GM23338 (cell line): ENCODE measurements at regions not wholly inside any gene's neighbourhood (a gene's known extent, or its start where the extent isn't known, plus 50 kb on each side); places are given as distances from the start of the nearest gene placed in this dataset.

Experiments
- ATAC-seq: fragments of 200-7000 bp; cut with Tn5 transposase; 3 replicates; pipeline ENCODE4 v1.9.1; 2020
- DNase-seq: peaks from one replicate; pipeline ENCODE4 v3.0.0-alpha.2; 2015; ENCODE audit warnings: low spot score
- H2AFZ ChIP-seq: fragments of 200-600 bp; sonication (generic); 2 replicates; pipeline ENCODE4 v1.8.0; 2016; ENCODE audit warnings: antibody characterized with exemption, mild to moderate bottlenecking, moderate library complexity
- H3F3A ChIP-seq: fragments of 200-600 bp; sonication (generic); replicated peaks from 2 replicates; pipeline ENCODE4 v1.8.0; 2017; ENCODE audit warnings: antibody characterized with exemption, mixed run types, low read depth
- H3K27ac ChIP-seq: fragments of 200-600 bp; sonication (generic); 2 replicates; pipeline ENCODE4 v1.6.1; 2016; ENCODE audit warnings: low read depth
- H3K27me3 ChIP-seq: fragments of 200-600 bp; sonication (generic); 2 replicates; pipeline ENCODE4 v1.8.0; 2016; ENCODE audit warnings: mild to moderate bottlenecking, mixed run types, moderate library complexity; ENCODE audit not compliant: insufficient read depth
- H3K36me3 ChIP-seq: fragments of 200-600 bp; sonication (generic); 2 replicates; pipeline ENCODE4 v1.8.0; 2016; ENCODE audit warnings: mild to moderate bottlenecking; ENCODE audit not compliant: insufficient read depth
- H3K4me1 ChIP-seq: fragments of 200-600 bp; sonication (generic); 2 replicates; pipeline ENCODE4 v1.8.0; 2016; ENCODE audit warnings: mild to moderate bottlenecking, moderate library complexity; ENCODE audit not compliant: insufficient read depth
- H3K4me2 ChIP-seq: fragments of 200-600 bp; sonication (generic); 2 replicates; pipeline ENCODE4 v1.7.1; 2017; ENCODE audit warnings: mixed run types
- H3K4me3 ChIP-seq: fragments of 200-600 bp; sonication (generic); 2 replicates; pipeline ENCODE4 v1.6.1; 2016; ENCODE audit warnings: mixed run types
- H3K79me2 ChIP-seq: fragments of 200-600 bp; sonication (generic); replicated peaks from 2 replicates; pipeline ENCODE4 v1.8.0; 2017; ENCODE audit warnings: mild to moderate bottlenecking; ENCODE audit not compliant: insufficient read depth
- H3K9me2 ChIP-seq: fragments of 200-600 bp; sonication (generic); 2 replicates; pipeline ENCODE4 v1.8.0; 2017; ENCODE audit not compliant: insufficient read depth
- H4K20me1 ChIP-seq: fragments of 200-600 bp; sonication (generic); replicated peaks from 2 replicates; pipeline ENCODE4 v1.8.0; 2017; ENCODE audit warnings: mild to moderate bottlenecking; ENCODE audit not compliant: insufficient read depth
- H3K27ac Mint-ChIP-seq: 2 replicates; pipeline ENCODE4 v1.8.0; 2020; ENCODE audit warnings: inconsistent platforms, mild to moderate bottlenecking, moderate library complexity, mixed read lengths
- H3K27me3 Mint-ChIP-seq: 3 replicates; pipeline ENCODE4 v1.8.0; 2022; ENCODE audit warnings: low read depth, mild to moderate bottlenecking, moderate library complexity, mixed read lengths, inconsistent platforms; ENCODE audit not compliant: insufficient read depth, poor library complexity
- H3K36me3 Mint-ChIP-seq: 3 replicates; pipeline ENCODE4 v1.8.0; 2021; ENCODE audit warnings: low read depth, mild to moderate bottlenecking, inconsistent platforms, moderate library complexity, mixed read lengths
- H3K4me1 Mint-ChIP-seq: 3 replicates; pipeline ENCODE4 v1.8.0; 2020; ENCODE audit warnings: mild to moderate bottlenecking, inconsistent platforms, mixed read lengths
- H3K4me3 Mint-ChIP-seq: 3 replicates; pipeline ENCODE4 v1.8.0; 2021; ENCODE audit warnings: moderate library complexity, mild to moderate bottlenecking, inconsistent platforms, mixed read lengths
- H3K9me3 Mint-ChIP-seq: 3 replicates; pipeline ENCODE4 v1.8.0; 2020; ENCODE audit warnings: moderate library complexity, mild to moderate bottlenecking, inconsistent platforms, mixed read lengths
- CREB1 ChIP-seq: fragments of 250-450 bp; sonication (Bioruptor Pico); IDR thresholded peaks from 2 replicates; pipeline ENCODE4 v1.5.0; 2020; ENCODE audit warnings: low read depth, mild to moderate bottlenecking, moderate library complexity
- CTCF ChIP-seq, 2 experiments: fragments of 200-600 bp in 1 of 2; sonication (generic) in 1 of 2; conservative IDR thresholded peaks; 2 replicates each; pipeline versions ENCODE4 v1.5.1 to v1.6.1; 2016 to 2017; ENCODE audit warnings: antibody characterized with exemption in 2 of 2, low read depth in 2 of 2, mild to moderate bottlenecking in 2 of 2, moderate library complexity in 1 of 2
- ETS1 ChIP-seq: IDR thresholded peaks from 2 replicates; pipeline ENCODE4 v1.6.1; 2016; ENCODE audit warnings: antibody characterized with exemption
- EZH2 ChIP-seq: fragments of 200-600 bp; sonication (generic); IDR thresholded peaks from one replicate; pipeline ENCODE4 v1.8.0; 2017; ENCODE audit warnings: antibody characterized with exemption, mild to moderate bottlenecking, low read depth; ENCODE audit not compliant: unreplicated experiment
- EZH2phosphoT487 ChIP-seq: fragments of 200-600 bp; sonication (generic); IDR thresholded peaks from one replicate; pipeline ENCODE4 v1.8.1; 2018; ENCODE audit warnings: antibody characterized with exemption; ENCODE audit not compliant: unreplicated experiment
- JUNB ChIP-seq: IDR thresholded peaks from one replicate; pipeline ENCODE4 v1.6.1; 2016; ENCODE audit warnings: antibody characterized with exemption; ENCODE audit not compliant: unreplicated experiment
- NANOG ChIP-seq: IDR thresholded peaks from 2 replicates; pipeline ENCODE4 v1.6.1; 2016; ENCODE audit warnings: antibody characterized with exemption, borderline replicate concordance
- POLR2AphosphoS5 ChIP-seq: IDR thresholded peaks from 2 replicates; pipeline ENCODE4 v1.6.1; 2016; ENCODE audit warnings: antibody characterized with exemption, low read depth
- STAT1 ChIP-seq: IDR thresholded peaks from one replicate; pipeline ENCODE4 v1.6.1; 2016; ENCODE audit warnings: antibody characterized with exemption; ENCODE audit not compliant: unreplicated experiment
- ZNF114 ChIP-seq: fragments of 250-450 bp; sonication (Bioruptor Pico); IDR thresholded peaks from 2 replicates; pipeline ENCODE4 v1.5.0; 2020; ENCODE audit warnings: mild to moderate bottlenecking, moderate library complexity
- ZNF331 ChIP-seq: fragments of 250-450 bp; sonication (Bioruptor Pico); IDR thresholded peaks from 2 replicates; pipeline ENCODE4 v1.5.0; 2020; ENCODE audit warnings: low read depth, mild to moderate bottlenecking, moderate library complexity
- TF ChIP-seq, protein P1 (sequence below): fragments of 250-450 bp; sonication (Bioruptor Pico); IDR thresholded peaks from 2 replicates; pipeline ENCODE4 v1.5.0; 2020; ENCODE audit warnings: mild to moderate bottlenecking, moderate library complexity
- TF ChIP-seq, protein P2 (sequence below): IDR thresholded peaks from one replicate; pipeline ENCODE4 v1.6.1; 2018; ENCODE audit warnings: antibody characterized with exemption; ENCODE audit not compliant: unreplicated experiment

DNA sequence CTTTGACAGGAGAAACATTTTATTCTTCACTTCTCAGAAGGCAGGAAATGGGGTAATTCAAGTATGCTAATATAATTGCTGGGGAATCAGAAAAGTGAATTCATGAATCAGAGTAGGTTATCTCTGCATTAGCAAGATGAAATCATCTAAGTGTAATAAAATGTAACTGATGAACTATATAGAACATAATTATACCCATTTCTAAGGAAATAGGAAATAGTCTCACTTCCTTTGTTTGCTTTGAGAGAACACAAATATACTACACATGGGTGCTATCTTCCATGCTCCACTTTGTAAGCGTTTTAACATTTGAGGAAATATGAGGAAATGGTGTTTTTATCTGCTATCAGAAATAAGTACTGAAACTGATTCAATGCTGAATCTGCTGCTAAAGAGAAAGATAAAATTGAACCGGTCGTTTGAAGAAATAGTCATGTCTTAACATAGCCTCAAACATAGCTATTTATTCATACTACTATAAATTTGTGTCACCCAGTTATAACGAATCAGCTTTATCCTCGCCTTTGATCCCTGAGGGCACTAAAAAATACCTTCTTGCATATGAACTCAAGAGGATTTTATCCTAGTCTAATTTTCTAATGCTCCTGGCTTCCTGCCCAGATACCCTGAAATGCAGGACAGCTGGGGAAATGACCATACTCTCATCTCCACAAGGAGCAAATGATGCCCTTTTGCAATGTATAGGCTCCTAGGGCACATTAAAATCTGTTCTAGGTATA lies 696.0 kb downstream of the C12orf50 start:
- Mint-ChIP-seq H3K4me1 (peaks cover 4% of the 10 kb centered on the region; the same call in 2 of the 3 replicates), H3K9me3 (no peaks in the 10 kb centered on the region), H3K4me3 (no peak overlapping the region), H3K27ac (no peak overlapping the region), H3K36me3 (no peaks in the 10 kb centered on the region), H3K27me3 (no peaks in the 10 kb centered on the region)
- TF ChIP-seq CTCF (conservative IDR thresholded peaks at IDR 0.05; ENCODE audit: low read depth in 2 of 2) (no peak), NANOG (no peak), ETS1 (no peak), EZH2phosphoT487 (no peak), ZNF331 (CRISPR knock-in tag) (no peak), ZNF114 (CRISPR knock-in tag) (no peak), JUNB (no peak), STAT1 (no peak), EZH2 (no peak), POLR2AphosphoS5 (no peak), CREB1 (no peak)
- TF ChIP-seq, protein P1, sequence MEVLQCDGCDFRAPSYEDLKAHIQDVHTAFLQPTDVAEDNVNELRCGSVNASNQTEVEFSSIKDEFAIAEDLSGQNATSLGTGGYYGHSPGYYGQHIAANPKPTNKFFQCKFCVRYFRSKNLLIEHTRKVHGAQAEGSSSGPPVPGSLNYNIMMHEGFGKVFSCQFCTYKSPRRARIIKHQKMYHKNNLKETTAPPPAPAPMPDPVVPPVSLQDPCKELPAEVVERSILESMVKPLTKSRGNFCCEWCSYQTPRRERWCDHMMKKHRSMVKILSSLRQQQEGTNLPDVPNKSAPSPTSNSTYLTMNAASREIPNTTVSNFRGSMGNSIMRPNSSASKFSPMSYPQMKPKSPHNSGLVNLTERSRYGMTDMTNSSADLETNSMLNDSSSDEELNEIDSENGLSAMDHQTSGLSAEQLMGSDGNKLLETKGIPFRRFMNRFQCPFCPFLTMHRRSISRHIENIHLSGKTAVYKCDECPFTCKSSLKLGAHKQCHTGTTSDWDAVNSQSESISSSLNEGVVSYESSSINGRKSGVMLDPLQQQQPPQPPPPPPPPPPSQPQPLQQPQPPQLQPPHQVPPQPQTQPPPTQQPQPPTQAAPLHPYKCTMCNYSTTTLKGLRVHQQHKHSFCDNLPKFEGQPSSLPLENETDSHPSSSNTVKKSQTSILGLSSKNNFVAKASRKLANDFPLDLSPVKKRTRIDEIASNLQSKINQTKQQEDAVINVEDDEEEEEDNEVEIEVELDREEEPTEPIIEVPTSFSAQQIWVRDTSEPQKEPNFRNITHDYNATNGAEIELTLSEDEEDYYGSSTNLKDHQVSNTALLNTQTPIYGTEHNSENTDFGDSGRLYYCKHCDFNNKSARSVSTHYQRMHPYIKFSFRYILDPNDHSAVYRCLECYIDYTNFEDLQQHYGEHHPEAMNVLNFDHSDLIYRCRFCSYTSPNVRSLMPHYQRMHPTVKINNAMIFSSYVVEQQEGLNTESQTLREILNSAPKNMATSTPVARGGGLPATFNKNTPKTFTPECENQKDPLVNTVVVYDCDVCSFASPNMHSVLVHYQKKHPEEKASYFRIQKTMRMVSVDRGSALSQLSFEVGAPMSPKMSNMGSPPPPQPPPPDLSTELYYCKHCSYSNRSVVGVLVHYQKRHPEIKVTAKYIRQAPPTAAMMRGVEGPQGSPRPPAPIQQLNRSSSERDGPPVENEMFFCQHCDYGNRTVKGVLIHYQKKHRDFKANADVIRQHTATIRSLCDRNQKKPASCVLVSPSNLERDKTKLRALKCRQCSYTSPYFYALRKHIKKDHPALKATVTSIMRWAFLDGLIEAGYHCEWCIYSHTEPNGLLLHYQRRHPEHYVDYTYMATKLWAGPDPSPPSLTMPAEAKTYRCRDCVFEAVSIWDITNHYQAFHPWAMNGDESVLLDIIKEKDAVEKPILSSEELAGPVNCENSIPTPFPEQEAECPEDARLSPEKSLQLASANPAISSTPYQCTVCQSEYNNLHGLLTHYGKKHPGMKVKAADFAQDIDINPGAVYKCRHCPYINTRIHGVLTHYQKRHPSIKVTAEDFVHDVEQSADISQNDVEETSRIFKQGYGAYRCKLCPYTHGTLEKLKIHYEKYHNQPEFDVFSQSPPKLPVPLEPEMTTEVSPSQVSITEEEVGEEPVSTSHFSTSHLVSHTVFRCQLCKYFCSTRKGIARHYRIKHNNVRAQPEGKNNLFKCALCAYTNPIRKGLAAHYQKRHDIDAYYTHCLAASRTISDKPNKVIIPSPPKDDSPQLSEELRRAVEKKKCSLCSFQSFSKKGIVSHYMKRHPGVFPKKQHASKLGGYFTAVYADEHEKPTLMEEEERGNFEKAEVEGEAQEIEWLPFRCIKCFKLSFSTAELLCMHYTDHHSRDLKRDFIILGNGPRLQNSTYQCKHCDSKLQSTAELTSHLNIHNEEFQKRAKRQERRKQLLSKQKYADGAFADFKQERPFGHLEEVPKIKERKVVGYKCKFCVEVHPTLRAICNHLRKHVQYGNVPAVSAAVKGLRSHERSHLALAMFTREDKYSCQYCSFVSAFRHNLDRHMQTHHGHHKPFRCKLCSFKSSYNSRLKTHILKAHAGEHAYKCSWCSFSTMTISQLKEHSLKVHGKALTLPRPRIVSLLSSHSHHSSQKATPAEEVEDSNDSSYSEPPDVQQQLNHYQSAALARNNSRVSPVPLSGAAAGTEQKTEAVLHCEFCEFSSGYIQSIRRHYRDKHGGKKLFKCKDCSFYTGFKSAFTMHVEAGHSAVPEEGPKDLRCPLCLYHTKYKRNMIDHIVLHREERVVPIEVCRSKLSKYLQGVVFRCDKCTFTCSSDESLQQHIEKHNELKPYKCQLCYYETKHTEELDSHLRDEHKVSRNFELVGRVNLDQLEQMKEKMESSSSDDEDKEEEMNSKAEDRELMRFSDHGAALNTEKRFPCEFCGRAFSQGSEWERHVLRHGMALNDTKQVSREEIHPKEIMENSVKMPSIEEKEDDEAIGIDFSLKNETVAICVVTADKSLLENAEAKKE (CRISPR knock-in tag) = no peak
- TF ChIP-seq, protein P2, sequence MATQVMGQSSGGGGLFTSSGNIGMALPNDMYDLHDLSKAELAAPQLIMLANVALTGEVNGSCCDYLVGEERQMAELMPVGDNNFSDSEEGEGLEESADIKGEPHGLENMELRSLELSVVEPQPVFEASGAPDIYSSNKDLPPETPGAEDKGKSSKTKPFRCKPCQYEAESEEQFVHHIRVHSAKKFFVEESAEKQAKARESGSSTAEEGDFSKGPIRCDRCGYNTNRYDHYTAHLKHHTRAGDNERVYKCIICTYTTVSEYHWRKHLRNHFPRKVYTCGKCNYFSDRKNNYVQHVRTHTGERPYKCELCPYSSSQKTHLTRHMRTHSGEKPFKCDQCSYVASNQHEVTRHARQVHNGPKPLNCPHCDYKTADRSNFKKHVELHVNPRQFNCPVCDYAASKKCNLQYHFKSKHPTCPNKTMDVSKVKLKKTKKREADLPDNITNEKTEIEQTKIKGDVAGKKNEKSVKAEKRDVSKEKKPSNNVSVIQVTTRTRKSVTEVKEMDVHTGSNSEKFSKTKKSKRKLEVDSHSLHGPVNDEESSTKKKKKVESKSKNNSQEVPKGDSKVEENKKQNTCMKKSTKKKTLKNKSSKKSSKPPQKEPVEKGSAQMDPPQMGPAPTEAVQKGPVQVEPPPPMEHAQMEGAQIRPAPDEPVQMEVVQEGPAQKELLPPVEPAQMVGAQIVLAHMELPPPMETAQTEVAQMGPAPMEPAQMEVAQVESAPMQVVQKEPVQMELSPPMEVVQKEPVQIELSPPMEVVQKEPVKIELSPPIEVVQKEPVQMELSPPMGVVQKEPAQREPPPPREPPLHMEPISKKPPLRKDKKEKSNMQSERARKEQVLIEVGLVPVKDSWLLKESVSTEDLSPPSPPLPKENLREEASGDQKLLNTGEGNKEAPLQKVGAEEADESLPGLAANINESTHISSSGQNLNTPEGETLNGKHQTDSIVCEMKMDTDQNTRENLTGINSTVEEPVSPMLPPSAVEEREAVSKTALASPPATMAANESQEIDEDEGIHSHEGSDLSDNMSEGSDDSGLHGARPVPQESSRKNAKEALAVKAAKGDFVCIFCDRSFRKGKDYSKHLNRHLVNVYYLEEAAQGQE = no peak
- no peak overlapping the region for H3K4me3 ChIP-seq
- no peaks in the 10 kb centered on the region for H3K27me3 ChIP-seq
- H3K36me3 ChIP-seq = no peaks in the 10 kb centered on the region
- peaks cover 5% of the 10 kb centered on the region; the same call in 1 of the 2 replicates for H3K4me1 ChIP-seq
- H3K79me2 ChIP-seq = no peaks in the 10 kb centered on the region
- H4K20me1 ChIP-seq = no peaks in the 10 kb centered on the region
- DNase-seq = no peak
- H2AFZ ChIP-seq = no peak overlapping the region
- H3K4me2 ChIP-seq = no peak overlapping the region
- H3K9me2 ChIP-seq = no peaks in the 10 kb centered on the region
- no peak for ATAC-seq
- H3F3A ChIP-seq = no peaks in the 10 kb centered on the region
- H3K27ac ChIP-seq = no peak overlapping the region
